Nucleus accumbens (tissue), 56 donors: ENCODE measurements at regions not wholly inside any gene's neighbourhood (a gene's known extent, or its start where the extent isn't known, plus 50 kb on each side); places are given as distances from the start of the nearest gene placed in this dataset.

ENCODE experiments used
- DNase-seq, 56 donors: peaks; one replicate each; lab custom pipeline; 2025; lab: John Stamatoyannopoulos, UW

DNA sequence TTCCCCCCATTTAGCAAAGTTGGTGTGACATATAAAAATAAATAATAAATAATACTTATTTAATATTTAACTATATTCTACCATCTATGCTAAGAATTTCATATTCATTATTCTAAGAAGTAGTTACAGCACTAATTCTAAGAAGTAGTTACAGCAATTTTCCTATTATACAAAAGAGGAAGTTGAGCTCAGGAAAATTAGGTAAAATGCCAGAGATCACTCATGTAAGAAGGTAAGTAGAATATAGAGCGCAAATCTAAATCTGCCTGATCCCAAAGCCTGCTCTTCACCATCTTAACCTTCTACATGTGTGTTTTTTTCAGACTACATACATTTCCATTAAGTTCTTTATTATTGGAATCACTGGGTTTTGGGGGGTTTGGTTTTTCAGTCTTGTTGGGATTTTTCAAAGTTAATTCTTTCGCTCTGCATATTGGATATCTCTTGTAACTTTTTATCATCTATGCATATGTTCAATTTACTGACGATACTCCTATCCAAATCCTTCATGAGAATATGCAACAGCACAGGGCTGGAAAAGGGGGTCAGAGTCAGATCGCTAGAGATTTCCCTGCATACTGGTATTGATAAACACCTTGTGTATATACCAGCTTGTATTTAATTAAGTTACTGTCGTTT lies 852.1 kb downstream of the MAT2B start:
- no peak for DNase-seq

DNA sequence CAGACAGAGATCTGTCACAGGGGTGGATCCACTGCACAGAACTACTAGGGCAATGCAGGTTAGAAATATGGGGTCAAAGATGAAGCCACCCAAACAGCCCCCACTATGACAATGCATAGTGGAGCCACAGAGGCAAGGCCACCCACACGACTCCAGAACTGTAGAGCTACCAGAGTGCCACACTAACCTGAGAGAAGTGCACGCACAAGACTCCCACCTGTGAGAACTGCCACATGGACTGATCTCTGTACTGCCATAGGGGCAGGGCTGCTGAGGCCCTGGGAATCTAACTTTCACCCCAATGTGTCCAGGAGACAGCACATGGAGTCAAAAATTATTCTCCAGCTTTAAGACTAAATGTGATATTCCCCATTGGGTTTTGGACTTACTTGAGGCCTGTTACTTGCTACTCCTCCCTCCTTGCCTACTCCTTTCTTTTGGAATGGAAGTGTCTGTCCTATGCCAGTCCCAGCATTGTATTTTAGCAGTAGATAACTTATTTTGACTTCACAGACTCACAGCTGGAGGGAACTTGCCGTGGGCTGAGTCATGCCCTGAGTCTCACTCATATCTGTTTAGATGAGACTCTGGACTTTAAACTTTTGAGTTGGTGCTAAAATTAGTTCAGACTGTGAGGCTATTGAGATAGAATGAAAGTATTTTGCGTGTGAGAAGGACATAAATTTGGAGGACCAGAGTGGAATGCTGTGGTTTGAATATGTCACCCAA lies 853.3 kb downstream of the MAT2B start:
- no peak for DNase-seq

DNA sequence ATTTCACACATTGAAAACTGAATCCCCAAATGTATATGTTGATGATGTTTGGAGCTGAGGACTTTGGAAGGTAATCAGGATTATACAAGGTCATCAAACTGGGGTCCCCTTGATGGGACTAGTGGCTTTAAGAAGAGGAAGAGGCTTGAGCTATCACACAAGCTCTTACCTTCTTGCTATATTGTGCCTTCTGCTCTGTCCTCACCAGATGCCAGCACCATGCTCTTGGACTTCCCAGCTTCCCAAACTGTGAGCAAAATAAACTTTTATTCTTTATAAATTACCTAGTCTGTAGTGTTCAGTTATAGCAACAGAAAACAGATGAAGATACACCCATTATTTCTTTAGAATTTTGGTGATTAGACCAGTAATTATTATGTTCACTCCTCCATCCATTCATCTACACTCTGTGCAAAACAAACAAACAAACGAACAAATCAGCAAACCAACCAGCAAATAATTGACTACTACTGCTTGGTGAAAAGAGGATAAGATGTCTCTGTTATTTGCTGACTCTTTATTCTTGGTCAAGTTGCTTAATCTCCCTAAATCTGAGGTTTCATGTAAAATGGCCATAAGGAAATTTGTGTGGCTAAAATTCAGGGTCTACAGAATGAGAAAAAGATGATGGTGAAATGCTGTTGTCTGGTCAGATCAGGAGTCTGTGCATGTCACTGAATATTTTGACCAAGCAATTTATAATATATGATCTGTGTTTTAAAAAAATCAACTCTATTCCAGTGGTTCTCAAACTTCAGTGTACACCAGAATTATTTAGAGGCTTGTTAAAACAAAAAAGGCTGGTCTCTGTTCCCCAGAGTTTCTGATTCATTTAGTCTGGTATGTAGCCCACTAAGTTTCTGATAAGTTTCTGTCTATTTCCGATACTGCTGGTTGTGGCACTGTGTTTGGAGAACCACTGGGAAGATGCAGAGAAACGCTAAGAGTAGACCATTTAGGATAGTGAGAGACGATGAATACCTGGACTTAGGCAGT lies 854.1 kb downstream of the MAT2B start:
- no peak for DNase-seq

DNA sequence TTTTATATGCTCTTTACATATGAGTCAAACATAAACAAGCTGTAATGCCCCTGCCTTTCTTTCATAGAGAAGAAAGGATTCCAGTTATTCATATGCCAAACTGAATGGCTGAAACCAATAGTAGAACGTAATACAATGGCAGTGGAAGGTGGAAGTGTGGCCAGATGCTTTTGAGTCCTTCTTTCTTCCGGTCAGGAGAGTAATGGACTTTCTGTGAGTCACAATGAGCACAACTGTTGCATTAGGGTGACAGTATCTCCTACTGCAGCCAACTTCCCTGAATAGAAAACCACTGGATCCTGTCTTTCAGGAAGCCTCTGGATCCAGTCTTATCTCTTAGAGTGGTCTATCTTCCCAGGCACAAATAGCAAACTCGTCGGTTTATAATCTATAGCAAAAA lies 855.2 kb downstream of the MAT2B start:
- DNase-seq = no peak

DNA sequence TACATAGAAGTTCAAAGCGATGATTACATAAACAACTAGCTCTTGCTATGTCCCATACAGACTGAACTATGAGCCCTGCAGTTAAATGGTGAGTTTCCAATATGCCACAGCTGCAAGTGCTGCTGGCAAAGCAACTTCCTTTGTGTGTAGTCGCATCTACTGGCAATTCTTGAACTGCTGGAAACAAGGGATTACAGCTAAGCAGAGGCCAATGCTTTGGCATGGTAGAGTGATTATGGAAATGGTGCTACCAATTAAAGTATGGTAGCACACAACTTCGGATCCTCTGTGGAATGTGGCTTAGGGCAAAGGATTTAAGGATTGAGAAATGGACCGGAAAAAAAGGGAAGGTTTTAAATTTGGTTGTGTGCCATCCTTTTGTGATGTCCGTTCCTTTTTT lies 856.6 kb downstream of the MAT2B start:
- DNase-seq = no peak

DNA sequence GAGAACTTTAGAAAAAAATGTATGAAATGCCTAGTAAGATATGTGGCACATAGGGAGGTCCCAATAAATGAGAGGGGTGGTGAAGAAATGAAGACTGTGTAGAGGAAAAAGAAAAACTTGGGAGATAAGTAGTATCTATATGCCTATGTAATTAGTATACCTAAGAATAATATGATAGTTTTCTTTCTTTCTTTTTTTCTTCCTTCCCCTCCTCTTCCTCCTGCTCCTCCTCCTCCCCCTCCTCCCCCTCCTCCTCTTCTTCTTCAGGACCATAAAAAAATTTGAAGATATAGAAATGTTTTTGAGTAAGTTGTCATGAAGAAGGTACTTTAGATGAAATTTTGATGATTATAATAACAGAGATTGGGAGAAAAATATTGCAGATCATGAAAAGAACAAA lies 857.4 kb downstream of the MAT2B start:
- DNase-seq = no peak

DNA sequence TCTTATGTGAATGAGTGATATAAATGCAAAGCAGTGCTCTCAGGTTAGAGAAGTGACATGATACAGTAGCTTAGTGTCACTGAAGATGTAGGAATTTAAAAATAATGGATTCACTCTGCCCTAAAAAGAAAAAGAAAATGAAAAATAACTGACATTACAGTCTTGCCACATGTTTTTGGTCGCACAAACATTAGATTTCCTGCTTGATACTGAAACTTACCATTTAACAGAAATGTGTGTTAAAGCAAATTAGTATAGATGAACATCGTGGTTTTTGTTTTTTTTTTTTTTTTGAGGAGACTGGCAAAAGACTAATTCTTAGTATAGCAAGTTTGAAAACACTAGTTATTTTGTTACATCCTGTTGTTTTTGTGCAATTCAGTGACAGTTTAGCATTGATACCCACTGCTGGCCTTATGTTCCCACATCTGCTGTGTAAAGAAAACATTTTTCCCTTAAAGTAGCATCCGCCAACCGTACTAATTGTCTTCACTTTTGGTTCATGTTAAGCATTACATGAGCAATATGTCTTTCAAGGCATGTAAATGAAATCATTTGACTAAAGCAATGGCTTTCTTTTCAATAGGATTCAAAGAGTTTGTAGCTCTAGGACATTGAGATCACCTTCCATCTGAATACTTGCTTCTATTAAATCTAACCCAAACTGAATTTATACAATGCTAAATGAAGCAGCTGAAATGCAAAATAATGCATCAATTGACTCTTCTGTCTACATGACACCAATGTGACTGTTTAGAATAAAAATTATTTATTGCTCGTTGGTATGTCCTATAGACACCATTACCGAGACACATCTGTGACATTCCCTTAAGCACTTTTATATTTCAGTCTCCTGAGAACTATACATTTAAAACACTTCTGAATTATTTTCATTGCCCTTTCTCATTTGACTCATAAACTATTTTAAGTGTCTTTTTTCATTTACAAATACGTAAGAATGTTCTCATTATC lies 859.1 kb downstream of the MAT2B start:
- no peak for DNase-seq

DNA sequence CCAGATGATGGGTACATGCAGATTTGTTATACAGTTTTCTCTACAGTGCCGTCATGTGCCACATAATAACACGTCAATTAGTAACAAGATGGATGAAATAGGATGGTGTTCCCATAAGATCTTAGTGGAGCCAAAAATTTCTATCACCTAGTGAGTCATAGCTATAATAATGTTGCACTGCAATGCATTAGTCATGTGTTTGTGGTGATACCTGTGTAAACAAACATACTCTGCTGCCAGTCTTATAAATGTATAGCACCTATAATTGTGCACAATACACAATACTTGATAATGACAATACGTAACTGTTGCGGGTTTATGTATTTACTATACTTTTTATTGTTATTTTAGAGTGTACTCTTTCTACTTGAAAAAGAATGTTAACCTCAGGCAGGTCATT lies 865.4 kb downstream of the MAT2B start:
- DNase-seq = no peak

DNA sequence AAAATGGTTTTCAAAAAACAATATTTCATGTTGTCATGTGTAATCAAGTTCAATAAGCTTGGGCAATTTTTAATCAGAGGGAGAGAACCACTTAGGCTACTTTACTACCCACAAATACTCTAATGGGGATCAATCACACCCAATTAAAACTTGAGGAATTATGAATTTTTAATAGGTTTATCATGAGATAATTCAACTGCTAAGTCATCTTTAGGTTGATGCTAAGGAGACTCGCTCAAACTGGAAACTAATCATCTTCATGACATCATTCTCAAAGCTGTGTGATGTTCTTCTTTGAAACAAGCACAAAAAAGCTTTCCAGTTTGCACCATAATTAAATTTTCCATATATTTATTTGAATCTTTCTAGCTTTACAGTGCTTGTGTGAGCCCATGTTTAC lies 867.5 kb downstream of the MAT2B start:
- no peak for DNase-seq

DNA sequence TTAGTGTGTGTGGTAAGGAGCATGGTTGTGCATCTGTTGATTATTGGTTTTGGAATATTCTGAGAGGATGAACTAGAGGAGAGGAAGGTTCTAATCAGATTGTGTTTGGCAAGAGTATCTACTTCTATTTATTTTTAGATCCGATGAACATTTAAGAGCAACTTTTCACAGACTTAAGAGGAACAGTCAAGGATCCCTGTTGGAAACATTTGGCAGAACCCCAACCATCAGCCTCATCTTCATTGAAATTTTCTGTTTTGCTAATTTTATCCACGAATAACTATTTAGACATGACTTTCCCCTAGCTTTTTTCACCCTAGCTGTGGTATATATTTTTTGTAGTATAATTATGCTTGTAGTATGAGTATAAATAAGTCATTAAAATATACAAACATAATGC lies 868.5 kb downstream of the MAT2B start:
- DNase-seq = no peak

DNA sequence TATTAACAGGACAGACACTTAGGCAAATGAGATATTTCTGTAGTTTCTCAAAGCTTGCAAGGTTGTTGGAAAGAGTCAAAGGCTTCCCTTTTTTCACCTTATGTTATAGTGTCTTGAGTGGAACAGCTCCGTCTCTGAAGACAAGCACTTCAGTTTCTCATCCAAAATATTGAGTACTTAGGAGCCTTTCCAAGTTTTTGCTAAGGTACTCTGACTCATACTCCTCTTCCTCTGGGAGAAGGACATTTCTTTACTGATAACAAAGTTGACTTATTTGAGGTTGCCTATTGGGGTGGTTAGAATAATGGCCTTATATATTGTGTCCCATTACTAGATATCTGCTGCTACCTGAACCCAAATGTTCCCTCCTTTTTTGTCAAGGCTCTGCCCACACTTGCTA lies 869.6 kb downstream of the MAT2B start:
- no peak for DNase-seq

DNA sequence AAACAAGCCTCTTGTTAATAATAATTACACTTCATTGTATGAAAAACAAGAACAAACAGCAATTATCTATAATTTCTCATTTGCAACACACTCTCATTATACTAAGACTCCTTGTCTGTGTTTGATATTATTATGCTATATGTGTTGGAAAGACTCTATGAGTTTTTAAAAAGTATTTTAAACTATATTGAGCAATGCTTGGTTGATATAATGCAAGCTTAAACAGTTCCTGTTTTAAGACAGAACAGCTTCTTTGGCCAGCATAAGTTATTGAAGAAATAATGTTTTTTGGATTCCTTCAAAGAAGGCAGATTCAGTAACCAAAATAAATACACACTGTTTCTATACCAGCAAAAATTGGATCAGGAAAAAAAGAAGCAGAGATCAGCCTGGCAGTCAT lies 871.4 kb downstream of the MAT2B start:
- no peak for DNase-seq

DNA sequence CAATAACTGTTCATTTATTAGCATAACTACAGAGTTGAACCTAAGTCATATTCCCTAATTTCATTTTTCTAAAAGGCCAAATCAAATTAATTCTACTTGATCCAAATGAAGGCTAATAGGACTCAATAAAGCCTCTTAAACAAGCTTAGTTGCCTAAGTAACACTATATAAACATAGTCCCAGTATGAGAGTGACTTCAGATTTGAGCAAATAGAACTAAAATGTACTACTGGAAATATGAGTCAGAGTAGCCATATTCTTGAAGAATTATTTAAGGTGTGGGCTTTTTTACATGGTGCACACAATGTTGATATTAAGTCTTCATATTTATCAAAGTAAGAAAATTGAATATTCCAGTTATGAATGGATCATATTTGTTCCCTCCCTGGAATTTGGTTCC lies 872.3 kb downstream of the MAT2B start:
- no peak for DNase-seq

DNA sequence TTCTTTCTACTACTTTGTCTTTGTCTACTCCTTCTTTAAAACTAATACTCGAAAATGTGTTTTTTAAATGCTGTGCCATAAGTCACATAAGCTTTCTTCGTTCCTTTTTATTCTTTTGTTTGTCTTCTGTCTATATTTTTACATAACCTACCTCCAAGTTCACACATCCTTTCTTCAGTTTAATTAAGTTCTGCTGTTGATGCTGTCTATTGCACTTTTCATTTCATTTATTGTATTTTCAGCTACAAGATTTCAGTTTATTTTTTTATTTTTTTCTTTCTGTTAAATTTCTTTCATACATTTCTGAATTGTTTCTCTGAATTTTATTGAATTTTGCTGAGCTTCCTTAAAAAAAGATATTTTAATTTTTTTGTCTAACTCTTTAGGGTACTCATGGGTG lies 878.2 kb downstream of the MAT2B start:
- no peak for DNase-seq

DNA sequence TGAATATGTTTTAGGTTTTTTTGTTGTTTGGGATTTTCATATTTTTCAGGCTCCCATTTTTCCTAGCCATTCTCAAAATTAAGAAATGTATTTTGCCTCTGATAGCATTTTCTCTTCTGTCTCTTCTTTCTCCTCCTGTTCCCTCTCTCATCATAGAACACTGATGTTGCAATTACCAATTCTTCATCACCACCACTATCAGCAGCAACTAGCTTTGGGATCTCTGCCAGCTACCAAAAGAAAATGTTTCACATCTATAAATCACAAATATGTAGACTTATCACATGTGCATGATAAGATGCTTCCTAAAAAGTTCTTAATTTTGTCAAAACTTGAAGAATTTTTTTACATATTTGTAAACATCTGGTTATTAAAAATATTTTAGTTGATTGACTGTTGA lies 887.1 kb downstream of the MAT2B start:
- no peak for DNase-seq

DNA sequence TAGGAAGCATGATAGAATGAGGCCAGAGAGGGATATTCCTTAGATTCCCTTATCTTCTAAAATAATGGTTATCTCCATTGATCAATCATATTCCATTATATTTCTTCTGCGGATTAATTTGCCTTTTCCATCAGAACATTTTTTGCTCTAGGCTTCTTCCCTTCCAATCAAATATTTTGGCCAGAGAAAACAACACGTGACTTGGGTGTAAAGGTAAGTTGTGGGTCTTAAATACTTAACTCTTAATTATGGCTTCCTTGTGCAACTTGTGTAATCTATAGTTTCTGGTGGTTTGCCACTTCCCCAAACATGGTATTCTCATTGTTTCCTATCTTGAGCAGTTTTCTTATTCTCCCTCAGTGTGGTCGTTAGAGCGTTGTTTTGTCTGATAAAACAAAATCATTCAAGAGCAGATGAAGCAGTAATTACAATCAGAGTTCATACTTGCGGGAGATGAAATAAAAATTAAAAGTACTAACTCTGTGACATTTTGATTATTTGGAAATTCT lies 889.3 kb downstream of the MAT2B start:
- no peak for DNase-seq

DNA sequence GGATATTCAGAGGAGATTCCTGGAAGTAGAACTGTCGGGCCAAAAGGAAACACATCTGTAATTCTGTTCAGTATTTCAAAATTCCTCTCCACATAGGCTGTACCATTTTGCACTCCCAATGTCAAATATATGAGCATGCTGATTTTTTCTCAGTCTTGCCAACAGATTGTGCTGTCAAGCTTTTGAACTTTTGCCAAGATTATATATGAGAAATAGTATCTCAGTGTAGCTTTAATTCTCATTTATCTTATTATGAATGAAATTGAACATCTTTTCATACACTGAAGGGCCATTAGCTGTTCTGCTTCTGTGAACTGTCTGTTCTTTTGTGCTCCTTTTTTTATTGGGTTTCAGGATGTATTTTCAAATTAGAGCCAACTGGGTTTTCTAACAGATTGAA lies 907.1 kb downstream of the MAT2B start:
- no peak for DNase-seq

DNA sequence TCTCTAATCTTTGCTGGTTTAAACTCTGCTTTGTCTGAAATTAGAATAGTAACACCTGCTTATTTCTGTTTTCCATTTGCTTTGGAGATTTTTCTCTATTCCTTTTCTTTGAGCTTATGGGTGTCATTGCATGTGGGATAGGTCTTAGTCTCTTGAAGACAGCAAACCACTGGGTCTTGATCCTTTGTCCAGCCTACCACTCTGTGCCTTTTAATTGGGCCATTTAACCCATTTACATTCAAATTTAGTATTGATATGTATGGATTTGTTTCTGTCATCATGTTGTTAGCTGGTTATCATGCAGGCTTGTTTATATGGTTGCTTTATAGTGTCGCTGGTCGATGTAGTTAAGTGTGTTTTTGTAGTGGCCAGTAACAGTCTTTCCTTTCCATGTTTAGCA lies 914.7 kb downstream of the MAT2B start:
- no peak for DNase-seq

DNA sequence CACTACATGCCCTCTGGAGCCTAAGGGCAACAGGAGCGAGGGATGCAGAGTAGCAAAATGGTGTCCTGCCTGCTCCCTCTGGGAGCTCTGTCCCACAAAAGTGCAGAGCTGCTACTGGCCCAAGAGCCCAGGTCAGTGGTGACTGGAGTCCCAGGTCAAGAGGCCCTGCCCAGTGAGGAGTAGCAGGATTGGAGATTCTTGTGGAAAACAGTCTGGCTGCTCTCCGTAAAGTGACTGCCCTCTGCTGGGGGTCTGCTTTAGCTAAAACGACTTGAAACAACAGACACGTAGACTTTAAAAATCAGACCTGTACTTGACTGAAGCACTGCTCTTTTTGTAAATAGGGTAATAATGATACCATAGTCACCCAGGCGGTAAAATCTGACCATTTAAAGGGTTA lies 917.0 kb downstream of the MAT2B start:
- no peak for DNase-seq
